GM12872 (cell line): ENCODE measurements at regions not wholly inside any gene's neighbourhood (a gene's known extent, or its start where the extent isn't known, plus 50 kb on each side); places are given as distances from the start of the nearest gene placed in this dataset.

Experiments
- CTCF ChIP-seq: IDR thresholded peaks from 3 replicates; pipeline ENCODE4 v1.5.1; 2011; ENCODE audit warnings: low read depth, mild to moderate bottlenecking, low read length, moderate library complexity; ENCODE audit not compliant: insufficient read depth

GRCh38 chr18:39675368-39675767, 2109.8 kb upstream of the CELF4 start:
- TF ChIP-seq CTCF: no peak

GRCh38 chr18:39672171-39672570, 2106.6 kb upstream of the CELF4 start:
- TF ChIP-seq CTCF: no peak

GRCh38 chr18:39667905-39668304, 2102.3 kb upstream of the CELF4 start:
- TF ChIP-seq CTCF: no peak

- no peak for TF ChIP-seq CTCF
These were observed 2100.9 kb upstream of the CELF4 start for GRCh38 chr18:39666541-39666940.

- no peak for TF ChIP-seq CTCF
These were observed 2096.3 kb upstream of the CELF4 start for GRCh38 chr18:39661856-39662366.

- TF ChIP-seq CTCF: no peak
These were observed 2094.5 kb upstream of the CELF4 start for GRCh38 chr18:39660141-39660540.

GRCh38 chr18:39655341-39655740, 2089.7 kb upstream of the CELF4 start:
- TF ChIP-seq CTCF: no peak

- TF ChIP-seq CTCF: no peak
These were observed 2087.6 kb upstream of the CELF4 start for GRCh38 chr18:39653221-39653620.
